ENCODE measurements at regions not wholly inside any gene's neighbourhood (a gene's known extent, or its start where the extent isn't known, plus 50 kb on each side); places are given as distances from the start of the nearest gene placed in this dataset.

GRCh38 chr9:102594241-102594640 lies 400.9 kb upstream of the CYLC2 start:
- intact Hi-C loops (cut with DNase I; ENCODE audit: low total_unique reads): no loop called here

GRCh38 chr9:102587281-102587680 lies 407.9 kb upstream of the CYLC2 start:
- no peaks in the 10 kb centered on the region for H3K36me3 ChIP-seq
- no peak for DNase-seq
- intact Hi-C loops (cut with DNase I; ENCODE audit: low total_unique reads): no loop called here
- no peak overlapping the region for H3K27ac ChIP-seq
- H3K9me3 ChIP-seq: no peaks in the 10 kb centered on the region
- WGBS, 2 donors (ENCODE audit: low coverage in 1 of 2): 29 to 33% methylated on average over 2 of the region's 2 CpGs
- TF ChIP-seq EP300 (IDR thresholded peaks at IDR 0.05; ENCODE audit: low read depth): no peak
- TF ChIP-seq POLR2A (IDR thresholded peaks at IDR 0.05): no peak
- no peak for TF ChIP-seq POLR2AphosphoS5 (IDR thresholded peaks at IDR 0.05)
- TF ChIP-seq CTCF (IDR thresholded peaks at IDR 0.05): no peak
- no peaks in the 10 kb centered on the region for H3K27me3 ChIP-seq
- no peak overlapping the region for H3K4me3 ChIP-seq
- in situ Hi-C loops (cut with MboI; ENCODE audit: low pct_ligation_motif_present in 1 of 4, low pct_unique_long_range_greater_than_20kb in 1 of 4, low sequenced_read_pairs in 3 of 4): no loop called here
- H3K4me1 ChIP-seq: no peaks in the 10 kb centered on the region

More at GRCh38 chr9:102594241-102594640, 400.9 kb upstream of the CYLC2 start:
- in situ Hi-C loops (cut with MboI; ENCODE audit: low pct_ligation_motif_present in 1 of 4, low pct_unique_long_range_greater_than_20kb in 1 of 4, low sequenced_read_pairs in 3 of 4): no loop called here
- Histone ChIP-seq H3K36me3 (no peaks in the 10 kb centered on the region), H3K27ac (no peak overlapping the region), H3K9me3 (no peaks in the 10 kb centered on the region), H3K4me1 (no peaks in the 10 kb centered on the region), H3K4me3 (no peak overlapping the region), H3K27me3 (no peaks in the 10 kb centered on the region)
- WGBS, 2 donors (ENCODE audit: low coverage in 1 of 2): 75 to 77% methylated on average over 3 of the region's 3 CpGs
- no peak for TF ChIP-seq CTCF (IDR thresholded peaks at IDR 0.05)
- no peak for TF ChIP-seq EP300 (IDR thresholded peaks at IDR 0.05; ENCODE audit: low read depth)
- TF ChIP-seq POLR2A (IDR thresholded peaks at IDR 0.05): no peak
- TF ChIP-seq POLR2AphosphoS5 (IDR thresholded peaks at IDR 0.05): no peak
- no peak for DNase-seq

- Histone ChIP-seq H3K27me3 (no peaks in the 10 kb centered on the region), H3K4me1 (no peaks in the 10 kb centered on the region), H3K4me3 (no peak overlapping the region), H3K36me3 (no peaks in the 10 kb centered on the region), H3K27ac (no peak overlapping the region), H3K9me3 (no peaks in the 10 kb centered on the region)
- DNase-seq: no peak
- 69 to 78% methylated on average over 3 of the region's 3 CpGs for WGBS, 2 donors (ENCODE audit: low coverage in 1 of 2)
- intact Hi-C loops (cut with DNase I; ENCODE audit: low total_unique reads) (no loop called here), in situ Hi-C loops (cut with MboI; ENCODE audit: low pct_ligation_motif_present in 1 of 4, low pct_unique_long_range_greater_than_20kb in 1 of 4, low sequenced_read_pairs in 3 of 4) (no loop called here)
- TF ChIP-seq EP300 (IDR thresholded peaks at IDR 0.05; ENCODE audit: low read depth) (no peak), POLR2A (IDR thresholded peaks at IDR 0.05) (no peak), CTCF (IDR thresholded peaks at IDR 0.05) (no peak), POLR2AphosphoS5 (IDR thresholded peaks at IDR 0.05) (no peak)
Observed at GRCh38 chr9:102569436-102569835, 425.7 kb upstream of the CYLC2 start.

- DNase-seq: no peak
- no peaks in the 10 kb centered on the region for H3K27me3 ChIP-seq
- peaks cover 0 to 3% of the 10 kb centered on the region in 2 donors for H3K9me3 ChIP-seq
- no peak overlapping the region for H3K4me3 ChIP-seq
- 88 to 92% methylated on average over 1 of the region's 1 CpG for WGBS, 2 donors (ENCODE audit: low coverage in 1 of 2)
- intact Hi-C loops (cut with DNase I; ENCODE audit: low total_unique reads): no loop called here
- no peaks in the 10 kb centered on the region for H3K4me1 ChIP-seq
- TF ChIP-seq POLR2AphosphoS5 (IDR thresholded peaks at IDR 0.05) (no peak), CTCF (IDR thresholded peaks at IDR 0.05) (no peak), POLR2A (IDR thresholded peaks at IDR 0.05) (no peak), EP300 (IDR thresholded peaks at IDR 0.05; ENCODE audit: low read depth) (no peak)
- no peaks in the 10 kb centered on the region for H3K36me3 ChIP-seq
- in situ Hi-C loops (cut with MboI; ENCODE audit: low pct_ligation_motif_present in 1 of 4, low pct_unique_long_range_greater_than_20kb in 1 of 4, low sequenced_read_pairs in 3 of 4): no loop called here
- H3K27ac ChIP-seq: no peak overlapping the region
Observed at GRCh38 chr9:102551346-102551745, 443.8 kb upstream of the CYLC2 start.

All from transverse colon (tissue), 4 donors.